ENCODE measurements at regions not wholly inside any gene's neighbourhood (a gene's known extent, or its start where the extent isn't known, plus 50 kb on each side); places are given as distances from the start of the nearest gene placed in this dataset.
"Not testable (repeated sequence)": the region's sequence is repeated elsewhere in the genome, so short reads cannot be mapped to it uniquely, and the experiment has no call there.

DNA sequence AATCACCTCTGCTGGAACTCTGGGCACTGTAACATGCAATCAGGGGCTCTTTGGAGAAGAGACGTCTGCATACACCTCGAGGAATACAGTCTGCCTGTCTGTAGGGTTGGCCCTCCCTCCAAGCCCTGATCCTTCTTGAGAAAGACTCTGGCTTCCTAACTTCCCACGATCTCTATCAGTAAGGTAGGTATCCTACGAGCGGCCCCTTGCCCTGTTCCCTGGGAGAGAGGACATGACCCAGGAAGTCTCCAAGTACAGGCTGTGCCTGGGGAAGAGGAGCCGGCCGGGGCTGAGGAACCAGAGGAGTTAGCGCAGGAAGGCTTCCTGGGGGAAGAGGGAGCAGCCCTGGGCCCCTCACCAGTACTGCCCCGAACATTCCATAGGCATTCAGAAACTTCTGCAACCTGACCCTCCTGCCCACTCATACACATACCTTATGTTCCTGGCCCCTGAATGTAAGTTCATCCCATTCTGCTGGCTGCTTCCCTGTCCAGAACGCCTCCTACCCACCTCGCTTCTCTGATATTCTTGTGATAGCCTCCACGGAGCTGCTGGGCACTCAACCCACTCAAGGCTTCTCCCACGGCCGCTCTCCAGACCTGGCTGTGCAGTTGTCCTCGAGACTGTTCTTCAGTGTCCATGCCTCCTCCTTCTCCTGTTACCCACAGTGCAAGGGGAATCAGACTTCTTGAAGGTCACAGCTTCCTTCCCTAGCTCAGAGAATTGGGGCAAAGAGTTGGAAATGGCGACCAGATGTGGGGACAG, 116.1 kb downstream of the CYP26B1 start:
- no peak for DNase-seq

DNA sequence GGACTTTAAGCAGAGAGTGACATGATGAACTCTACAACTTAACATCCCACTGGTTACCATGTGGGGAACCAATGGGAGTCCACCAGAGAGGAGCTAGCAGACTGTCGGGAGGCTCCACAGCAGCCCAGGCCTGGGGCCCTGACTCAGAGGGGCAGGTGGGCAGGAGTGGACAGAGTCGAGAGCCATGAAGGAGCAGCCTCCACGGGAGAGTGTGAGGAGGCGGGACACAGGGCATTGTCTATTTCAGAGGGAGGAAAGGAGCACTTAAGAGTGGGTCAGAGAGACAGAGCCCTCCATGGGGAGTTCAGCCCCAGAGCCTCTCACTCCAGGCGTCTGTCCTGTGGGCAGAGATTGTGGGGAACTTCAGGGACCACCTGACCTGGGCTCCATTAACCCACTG, 118.7 kb downstream of the CYP26B1 start:
- DNase-seq, result no peak

DNA sequence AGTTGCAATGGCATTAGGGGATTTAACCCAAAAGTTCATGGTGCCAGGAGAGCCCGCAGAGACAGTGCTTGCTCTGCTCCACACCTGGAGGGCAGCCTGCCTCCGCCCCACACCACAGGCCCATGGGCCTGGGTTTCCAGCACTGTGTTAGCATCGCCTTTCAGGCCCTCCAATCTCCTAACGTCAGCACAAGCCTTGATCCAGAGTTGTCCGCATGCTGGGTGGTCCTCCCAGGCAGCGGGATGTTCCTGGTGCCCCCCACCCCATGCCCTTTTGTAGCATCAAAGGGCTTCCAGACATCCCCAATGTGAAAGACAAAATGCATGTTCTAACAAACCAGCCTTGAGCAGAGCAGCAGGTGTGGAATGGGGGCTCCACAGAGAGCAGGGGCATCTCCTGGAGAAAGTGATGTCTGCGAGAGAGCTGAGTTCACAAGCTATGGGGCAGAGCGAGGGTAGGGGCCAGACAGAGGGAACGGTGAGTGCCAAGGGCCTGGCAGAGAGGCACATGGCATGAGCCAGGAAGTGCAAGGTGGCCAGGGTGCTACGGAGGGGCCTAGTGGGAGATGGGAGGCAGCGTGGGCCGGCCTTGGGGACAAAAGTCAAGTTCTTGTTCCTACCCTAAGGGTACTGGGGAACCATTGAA, 119.2 kb downstream of the CYP26B1 start:
- DNase-seq, result no peak

DNA sequence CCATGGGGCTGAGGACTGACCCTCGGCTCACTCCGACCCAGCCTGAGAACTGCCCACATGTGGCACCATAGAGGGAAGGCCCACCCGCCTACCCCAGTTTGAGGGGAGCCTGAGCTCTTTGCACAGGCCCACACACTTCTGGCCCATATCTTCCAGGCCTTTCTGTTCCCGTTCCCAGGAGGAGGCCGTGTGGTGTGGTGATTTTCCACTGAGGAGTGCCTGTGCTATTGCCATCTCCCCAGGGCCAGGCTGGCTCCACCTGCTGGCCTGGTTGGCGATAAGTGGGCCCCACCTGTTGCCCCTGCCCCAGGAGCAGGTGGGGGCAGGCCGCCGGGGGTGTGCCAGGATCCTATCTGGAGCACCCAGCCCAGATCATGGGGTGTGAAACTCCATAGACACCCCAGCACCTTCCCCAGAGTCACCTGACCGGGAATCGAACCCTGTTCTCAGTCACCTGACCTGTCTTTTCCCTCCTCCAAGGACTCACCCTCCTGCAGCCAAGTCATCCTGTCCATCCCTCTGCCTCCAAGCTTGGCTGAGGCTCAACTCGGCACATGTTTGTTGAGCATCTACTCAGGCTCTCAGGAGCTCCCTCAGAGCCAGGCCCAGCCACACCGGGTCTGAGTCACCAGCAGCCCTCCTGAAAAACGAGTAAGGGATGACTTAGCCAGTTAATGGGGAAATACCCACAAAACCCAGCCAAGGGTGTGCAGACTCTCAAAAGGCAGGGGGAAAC, 120.1 kb downstream of the CYP26B1 start:
- DNase-seq, result no peak

DNA sequence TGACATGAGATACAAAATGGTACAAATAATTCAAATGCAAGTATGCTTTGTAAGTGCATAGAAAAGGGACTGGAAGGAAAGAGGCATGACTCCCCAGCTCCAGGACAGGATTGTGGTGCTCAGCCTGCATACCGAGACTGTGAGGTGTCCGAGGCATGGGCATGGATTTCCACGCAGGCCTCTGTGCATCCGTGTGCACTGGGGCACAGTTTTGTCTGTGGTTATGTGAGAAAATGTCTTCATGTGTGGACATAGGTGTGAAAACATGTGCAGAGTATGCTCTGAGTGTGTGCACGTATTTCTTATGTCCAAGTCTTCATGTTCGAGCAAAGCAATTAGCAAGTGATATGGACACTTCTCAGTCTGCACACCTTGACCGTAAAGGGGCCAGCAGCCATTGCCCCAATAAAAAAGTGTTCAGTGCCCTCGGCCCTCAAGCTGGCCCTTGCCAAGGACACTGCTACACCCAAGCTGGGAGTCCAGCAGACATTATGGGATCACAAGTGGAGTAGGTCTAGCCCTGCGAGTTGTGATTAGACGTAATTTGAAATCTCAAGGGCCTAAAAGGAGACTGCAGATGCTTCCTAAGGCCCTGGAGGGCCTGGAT, 120.7 kb downstream of the CYP26B1 start:
- DNase-seq, result no peak

DNA sequence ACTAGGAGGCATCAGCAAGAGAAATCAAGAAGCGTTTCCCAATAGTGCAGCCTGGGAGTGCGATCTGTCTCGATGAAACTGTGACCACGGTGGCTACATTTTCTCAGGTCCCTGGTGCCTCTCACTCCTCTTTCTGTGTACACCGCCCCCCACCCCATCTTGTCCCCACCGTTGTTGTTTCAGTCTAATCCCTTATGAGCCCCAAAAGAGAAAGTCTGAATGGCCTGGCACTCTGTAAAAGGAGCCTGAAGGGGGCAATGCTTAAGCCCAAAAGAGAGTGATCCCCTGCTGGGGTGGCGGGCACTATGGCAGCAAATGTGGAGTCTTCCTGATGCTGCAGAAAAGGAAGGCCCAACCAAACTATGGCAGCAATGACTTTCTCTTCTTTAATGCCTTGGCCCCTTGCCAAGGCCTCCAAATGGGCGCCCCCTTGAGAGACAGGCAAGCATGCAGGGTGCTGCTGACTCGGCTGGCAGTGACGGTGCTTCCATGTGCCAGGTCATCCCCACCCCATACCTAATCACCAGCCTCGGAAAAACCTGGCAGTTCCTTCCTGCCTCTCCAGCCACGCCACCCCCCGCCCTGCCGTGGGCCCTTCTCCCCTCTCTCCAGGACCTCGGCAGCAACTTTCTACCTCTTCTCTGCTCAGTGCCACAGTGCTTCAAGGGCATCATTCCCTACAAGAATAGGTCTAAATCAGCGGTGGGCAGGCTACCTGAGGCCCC, 123.0 kb downstream of the CYP26B1 start:
- peak; percentile 4 for DNase-seq

DNA sequence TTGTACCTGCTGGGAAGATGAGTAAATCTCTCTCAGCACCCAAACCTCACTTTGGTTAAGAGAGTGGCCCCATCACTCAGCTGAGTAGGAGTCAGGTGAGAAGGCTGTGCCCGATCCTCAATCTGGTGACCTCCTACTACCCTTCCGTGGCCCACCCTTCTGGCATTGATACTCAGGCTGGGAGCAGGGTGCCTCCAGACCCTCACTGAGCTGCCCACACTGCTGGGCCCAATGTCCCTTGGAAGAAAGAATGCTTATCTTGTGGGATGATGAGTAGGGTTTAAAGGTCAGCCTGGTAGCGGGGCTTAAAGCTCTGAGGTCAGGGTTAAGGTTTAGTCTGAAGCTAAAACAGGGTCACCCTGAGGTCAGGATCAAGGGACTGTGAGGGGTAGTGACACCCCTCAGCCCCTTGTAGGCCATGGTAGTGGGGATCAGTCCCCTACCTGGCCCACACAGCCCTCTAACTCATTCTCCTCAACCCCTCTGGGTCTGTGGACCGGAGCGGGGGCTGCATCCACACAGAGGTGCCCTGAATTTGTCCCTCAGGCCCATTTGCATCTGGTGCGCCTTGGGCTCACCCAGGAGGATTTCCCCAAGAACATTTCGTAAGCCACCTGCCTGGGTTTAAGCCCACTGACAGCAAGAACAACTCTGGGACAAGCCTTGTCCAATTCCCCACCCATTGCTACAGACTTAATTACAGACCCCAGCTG, 123.8 kb downstream of the CYP26B1 start:
- no peak for DNase-seq

DNA sequence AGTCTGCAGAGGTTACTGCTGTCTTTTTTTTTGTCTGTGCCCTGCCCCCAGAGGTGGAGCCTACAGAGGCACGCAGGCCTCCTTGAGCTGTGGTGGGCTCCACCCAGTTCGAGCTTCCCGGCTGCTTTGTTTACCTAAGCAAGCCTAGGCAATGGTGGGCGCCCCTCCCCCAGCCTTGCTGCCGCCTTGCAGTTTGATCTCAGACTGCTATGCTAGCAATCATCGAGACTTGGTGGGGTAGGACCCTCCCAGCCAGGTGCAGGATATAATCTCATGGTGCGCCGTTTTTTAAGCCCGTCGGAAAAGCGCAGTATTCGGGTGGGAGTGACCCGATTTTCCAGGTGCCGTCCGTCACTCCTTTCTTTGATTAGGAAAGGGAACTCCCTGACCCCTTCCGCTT, 126.3 kb downstream of the CYP26B1 start:
- DNase-seq, result not testable (repeated sequence)

DNA sequence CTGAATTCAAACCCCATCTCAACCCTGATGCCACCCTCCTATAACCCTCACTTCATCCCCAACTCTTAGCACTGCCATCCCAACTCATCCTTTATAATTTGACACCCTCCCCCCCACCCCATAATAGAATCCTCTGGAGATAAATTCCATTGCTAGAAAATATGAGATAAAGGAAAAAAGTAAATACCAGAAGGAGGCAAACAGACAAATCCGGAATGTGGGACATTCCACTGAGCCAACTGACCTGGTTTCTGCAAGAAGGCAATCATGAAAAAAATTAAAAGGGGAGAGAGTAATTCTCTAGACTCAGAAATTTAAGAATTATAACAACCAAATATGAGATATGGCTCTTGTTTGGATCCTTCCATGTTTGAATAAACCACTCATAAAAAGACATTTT, 132.4 kb downstream of the CYP26B1 start:
- no peak for DNase-seq

DNA sequence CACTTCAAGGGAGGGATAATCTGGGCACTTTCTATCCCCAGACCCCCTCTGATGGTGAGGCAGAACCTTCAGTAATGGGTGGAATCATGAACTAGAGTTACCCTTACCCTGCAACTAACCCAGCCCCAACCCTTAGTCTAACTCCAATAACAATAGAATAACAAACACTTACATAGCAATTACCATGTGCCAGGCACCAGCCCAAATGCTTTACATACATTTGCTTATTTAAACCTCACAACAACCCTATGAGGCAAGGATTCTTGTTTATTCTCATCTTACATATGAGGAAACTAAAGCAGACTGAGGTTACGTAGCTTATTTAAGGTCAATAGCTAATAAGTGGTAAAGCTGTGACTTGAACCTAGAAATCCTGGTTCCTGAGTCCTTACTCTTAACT, 132.8 kb downstream of the CYP26B1 start:
- DNase-seq, result no peak

DNA sequence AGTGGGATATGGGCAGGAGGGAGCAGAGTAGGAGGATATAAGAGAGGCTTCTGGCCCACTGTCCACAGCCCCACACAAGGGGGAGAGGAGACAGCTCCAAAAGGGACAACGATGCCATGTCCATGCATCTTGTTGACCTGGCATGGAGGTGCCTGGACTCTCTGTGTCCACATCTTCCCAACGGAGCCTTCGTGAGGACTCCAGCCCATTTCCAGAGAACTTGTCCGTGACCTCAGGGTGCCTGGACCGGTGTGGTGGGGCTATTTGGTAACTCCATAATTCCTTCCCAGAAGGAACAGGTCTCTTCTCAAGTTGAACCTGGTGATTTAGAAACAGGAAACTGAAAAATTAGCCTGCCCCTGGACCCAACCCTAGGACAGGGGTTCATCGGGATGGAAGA, 133.9 kb downstream of the CYP26B1 start:
- no peak for DNase-seq

DNA sequence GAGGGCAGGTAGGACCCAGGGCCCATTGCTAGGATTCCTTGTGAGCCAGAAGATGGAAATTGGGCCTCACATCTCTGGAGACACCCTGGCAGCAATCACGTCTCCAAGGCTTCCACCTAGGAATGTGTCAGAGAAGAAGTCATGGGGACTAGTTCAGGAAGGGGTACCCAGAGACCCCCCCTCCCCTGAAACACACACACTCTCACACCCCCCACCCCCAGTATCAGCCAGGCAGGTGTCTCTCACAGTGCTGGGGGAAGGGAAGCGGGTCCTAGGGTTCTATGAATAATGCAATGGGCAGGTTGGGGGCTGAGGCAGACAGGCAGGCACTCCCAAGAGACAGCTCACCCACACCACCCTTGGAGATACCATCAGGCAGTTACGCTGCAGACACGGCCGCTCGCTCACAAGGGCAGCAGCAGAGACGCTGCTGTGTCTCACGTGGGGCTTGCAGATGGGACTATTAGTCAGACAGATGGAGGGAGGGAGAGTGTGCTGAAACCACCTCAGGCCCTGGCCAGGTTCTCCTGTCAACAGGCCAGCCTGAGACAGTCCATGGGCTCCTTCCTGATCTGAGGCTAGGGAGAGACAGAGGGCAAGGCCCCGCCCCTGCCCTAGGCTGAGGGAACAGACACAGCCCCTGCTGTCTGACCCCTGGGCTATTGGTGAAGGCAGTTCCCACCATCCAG, 134.6 kb downstream of the CYP26B1 start:
- no peak for DNase-seq

DNA sequence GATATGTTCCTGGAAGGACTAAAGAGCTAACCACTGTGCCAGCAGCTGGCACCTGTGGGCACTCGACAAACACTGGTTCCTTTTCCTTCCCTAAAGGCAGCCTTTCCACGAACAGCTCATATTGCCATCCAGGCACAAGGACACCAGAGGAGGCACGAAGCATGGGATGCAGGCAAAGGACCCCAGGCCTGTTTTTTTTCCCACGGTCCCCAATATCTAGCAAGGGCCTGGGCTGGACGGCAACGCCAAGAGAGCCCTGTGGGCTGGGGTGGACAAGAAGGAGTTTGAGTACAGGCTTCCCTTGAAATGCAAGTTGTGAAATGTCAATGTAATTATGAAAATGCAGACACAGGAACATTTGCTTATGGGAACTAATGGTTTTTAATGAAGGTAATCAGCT, 135.9 kb downstream of the CYP26B1 start:
- no peak for DNase-seq

DNA sequence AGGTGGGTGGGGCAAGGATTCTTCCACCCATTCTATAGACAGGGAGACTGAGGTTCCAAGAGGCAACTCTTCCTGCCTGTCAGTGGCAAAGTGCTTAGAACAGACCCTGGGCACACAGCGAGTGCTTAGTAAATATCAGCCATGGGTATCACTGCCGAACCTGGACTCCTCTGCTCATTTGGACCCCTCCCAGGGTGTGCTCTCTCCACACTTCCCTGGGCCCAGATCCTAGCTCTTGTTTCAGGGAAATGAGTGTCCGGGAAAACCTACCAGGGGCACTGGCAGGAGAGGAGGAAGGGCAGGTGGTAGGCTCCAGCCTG, 136.3 kb downstream of the CYP26B1 start:
- DNase-seq, result no peak

DNA sequence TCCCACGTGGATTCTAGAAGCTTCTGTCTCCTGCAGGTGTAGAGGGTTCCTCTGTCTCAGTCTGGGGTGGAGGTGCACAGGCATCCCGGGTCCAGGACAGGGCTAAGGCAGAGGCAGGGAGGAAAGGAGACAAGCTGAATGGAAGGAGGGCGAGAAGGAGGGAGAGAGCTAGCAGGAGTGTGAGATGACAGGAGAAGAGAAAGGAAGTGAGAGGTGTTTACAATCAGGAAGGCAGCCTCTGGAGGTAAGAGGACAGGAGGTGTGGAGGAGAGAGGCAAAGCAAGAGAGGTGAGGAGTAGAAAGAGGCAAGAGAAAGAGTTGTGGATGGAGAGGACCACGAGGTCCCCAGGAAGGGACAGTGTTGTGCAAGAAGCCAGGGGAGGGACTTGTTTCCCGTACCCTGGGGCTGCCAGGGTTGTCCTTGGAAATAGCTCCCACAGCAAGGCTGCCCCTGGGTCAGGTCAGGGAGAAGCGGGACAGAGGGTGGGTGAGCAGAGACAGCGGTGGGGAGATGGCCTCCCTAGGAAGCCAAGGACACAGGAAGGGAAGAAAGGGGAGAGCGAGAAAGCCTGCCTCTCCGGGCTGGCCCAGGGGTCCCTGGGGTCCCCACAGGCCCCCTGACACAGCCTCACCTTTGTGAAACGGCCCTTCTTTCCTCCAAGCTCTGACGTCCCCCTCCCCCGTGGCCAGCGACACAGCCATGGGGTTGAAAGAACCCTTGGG, 136.9 kb downstream of the CYP26B1 start:
- DNase-seq, result no peak

DNA sequence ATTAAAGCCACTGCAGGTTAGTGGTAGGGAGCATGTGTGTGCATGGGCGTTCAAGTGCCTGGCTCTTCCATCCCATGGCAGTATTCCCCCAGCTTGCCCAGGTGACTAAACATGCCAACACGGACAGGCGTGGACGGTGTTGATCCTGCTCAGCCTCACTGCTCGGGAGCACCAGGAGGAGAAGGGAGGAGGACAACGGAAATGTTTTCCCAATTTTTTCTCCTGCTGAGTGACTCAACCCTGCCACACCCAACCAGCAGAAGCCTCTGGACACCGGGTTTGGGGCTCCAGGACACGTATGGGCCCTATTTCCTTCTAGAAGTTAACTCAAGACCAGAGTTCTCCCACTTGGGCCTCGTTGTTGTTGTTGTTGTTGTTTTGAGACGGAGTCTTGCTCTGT, 139.1 kb downstream of the CYP26B1 start:
- no peak for DNase-seq

DNA sequence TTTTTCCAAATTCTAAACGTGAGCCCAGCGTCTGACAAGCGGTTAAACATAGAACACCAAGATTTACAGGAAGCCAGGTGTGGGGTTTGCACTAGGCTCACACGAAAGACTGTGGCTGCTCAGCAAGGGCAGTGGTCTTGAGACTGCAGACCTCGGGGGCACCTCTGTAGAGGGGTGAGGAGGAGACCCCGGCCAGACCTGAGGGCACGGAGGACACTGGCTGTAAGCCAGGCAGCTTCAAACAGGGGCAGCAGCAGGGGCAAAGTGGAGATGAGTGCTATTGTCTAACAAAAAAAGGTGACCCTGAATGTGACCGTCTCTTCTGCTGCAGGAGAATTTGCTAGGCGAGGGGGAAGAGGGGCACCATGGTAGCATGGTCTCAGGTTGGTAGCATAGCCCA, 140.3 kb downstream of the CYP26B1 start:
- no peak for DNase-seq

DNA sequence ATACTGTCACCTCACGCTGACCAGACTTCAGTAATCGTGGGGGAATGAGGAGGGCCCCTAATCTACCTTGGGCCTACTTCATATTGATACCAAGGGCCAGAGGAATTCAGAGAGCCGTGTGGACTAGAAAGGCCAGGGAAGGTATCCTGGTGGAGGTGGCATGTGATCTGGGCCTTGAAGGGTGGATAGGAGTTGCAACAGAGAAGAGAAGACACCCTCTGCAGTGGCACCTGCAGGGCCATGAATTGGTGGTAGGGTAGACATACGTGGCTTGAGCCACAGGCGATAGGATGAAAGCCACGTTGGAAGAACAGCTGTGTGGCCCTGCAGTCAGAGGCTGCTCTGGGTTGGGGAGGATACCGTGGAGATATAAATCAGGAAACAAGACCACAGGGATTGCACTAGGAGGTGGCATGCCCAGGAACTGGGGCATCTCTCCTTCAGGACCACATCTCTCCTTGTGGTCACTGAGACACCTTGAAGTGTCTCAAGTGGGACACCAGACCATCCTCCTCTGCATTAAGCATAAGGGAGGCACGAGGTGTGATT, 141.4 kb downstream of the CYP26B1 start:
- no peak for DNase-seq

DNA sequence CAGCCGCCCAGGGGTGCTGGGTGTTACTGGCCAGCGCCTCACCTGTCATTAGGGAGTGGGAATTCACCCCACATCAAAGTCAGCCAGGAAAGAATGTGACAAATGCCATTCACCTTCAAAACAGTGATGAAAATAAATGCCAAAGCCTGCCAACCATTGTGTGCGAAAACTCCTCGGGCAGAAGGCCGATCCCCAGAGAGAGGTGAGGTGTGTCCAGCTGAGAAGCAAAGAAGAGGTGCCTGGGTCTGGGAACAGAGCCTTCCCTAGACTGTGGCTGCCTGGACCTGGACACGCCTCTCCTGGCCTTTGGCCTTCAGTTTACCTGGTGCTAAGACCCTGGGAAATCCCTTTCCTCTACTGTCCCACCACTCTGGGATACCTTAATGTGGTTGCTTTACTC, 142.7 kb downstream of the CYP26B1 start:
- DNase-seq, result no peak

DNA sequence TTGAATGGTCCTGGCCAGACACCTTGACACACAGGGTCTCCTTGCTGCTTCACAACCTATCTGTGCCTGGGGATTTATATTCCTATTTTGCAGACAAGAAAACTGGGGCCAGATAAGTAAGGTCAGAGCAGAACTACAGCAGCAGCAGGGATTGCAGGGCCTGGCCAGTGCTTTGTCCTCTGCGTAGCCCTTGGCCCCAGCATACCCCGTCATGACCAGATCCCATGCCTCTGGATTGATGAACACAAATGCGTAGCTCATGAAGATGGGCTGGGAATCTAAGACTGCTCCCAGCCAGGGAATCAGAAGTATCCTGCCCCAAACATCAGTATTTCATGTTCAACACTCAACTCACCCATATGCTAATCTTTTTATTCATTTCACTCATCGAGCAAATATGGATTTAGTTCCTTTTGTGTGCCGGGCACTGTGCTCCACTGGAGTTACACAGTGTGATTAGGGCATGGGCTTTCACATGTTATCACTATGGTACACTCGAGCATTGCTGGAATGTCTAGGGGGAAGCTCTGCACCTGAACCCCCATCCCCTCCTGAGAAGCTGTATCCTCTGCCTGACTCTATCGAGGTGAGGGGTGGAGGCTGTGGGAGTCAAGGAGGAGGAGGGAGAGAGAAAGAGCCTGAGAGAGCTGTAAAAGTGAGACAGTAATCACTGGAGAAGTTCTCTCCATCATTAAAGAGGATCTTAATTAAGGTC, 143.3 kb downstream of the CYP26B1 start:
- no peak for DNase-seq
